ENCODE measurements at regions not wholly inside any gene's neighbourhood (a gene's known extent, or its start where the extent isn't known, plus 50 kb on each side); places are given as distances from the start of the nearest gene placed in this dataset.

DNA sequence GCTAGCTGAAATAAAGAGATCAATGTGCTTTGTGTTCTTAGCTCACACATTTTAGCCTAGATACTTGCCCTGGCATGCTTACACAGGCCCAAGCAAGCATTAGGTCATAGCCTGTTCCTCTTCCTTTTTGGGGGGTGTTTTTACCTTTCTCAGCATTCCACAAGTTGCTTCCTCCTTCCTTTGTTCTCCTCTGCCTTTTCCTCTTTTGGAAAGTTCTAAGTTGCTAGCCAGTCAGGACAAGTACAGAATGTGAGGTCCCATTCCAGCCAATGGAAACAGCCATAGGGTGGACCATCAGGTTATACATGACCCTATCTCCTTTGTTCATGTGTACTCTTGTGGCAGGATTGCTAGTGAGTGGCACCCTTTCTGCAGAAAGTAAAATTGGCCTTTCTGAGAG, 154.9 kb downstream of the RASSF9 start:
- H3K4me3 ChIP-seq (ENCODE audit: low read depth, low read length, poor library complexity, severe bottlenecking), result no peak overlapping the region
- ChIA-PET CTCF (no interaction called here), POLR2A (ENCODE audit: low non-redundant PET) (no interaction called here)
- no peaks in the 10 kb centered on the region for H3K36me3 ChIP-seq (ENCODE audit: insufficient read depth, low read length, poor library complexity, severe bottlenecking)
- DNase-seq (ENCODE audit: low spot score), result no peak
- H3K9me3 ChIP-seq (ENCODE audit: low read depth, low read length, poor library complexity, severe bottlenecking), result no peaks in the 10 kb centered on the region
- no peak overlapping the region for H3K27ac ChIP-seq (ENCODE audit: low read depth, low read length, poor library complexity, severe bottlenecking)
- no peaks in the 10 kb centered on the region for H3K27me3 ChIP-seq (replicated peaks; ENCODE audit: insufficient read depth, low read depth, low read length, poor library complexity)
- intact Hi-C loops (cut with micrococcal nuclease; ENCODE audit: unreplicated experiment), result no loop called here
- no peaks in the 10 kb centered on the region for H3K4me1 ChIP-seq (ENCODE audit: insufficient read depth, low read length, poor library complexity, severe bottlenecking)
- no peak for TF ChIP-seq EZH2 (IDR thresholded peaks at IDR 0.05; ENCODE audit: borderline replicate concordance, low read depth, low read length, poor library complexity, severe bottlenecking)
- TF ChIP-seq, protein P1, sequence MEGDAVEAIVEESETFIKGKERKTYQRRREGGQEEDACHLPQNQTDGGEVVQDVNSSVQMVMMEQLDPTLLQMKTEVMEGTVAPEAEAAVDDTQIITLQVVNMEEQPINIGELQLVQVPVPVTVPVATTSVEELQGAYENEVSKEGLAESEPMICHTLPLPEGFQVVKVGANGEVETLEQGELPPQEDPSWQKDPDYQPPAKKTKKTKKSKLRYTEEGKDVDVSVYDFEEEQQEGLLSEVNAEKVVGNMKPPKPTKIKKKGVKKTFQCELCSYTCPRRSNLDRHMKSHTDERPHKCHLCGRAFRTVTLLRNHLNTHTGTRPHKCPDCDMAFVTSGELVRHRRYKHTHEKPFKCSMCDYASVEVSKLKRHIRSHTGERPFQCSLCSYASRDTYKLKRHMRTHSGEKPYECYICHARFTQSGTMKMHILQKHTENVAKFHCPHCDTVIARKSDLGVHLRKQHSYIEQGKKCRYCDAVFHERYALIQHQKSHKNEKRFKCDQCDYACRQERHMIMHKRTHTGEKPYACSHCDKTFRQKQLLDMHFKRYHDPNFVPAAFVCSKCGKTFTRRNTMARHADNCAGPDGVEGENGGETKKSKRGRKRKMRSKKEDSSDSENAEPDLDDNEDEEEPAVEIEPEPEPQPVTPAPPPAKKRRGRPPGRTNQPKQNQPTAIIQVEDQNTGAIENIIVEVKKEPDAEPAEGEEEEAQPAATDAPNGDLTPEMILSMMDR (conservative IDR thresholded peaks at IDR 0.05; ENCODE audit: low read depth, low read length), result no peak
- BruUV-seq (replicated peaks), result no TSS peak

DNA sequence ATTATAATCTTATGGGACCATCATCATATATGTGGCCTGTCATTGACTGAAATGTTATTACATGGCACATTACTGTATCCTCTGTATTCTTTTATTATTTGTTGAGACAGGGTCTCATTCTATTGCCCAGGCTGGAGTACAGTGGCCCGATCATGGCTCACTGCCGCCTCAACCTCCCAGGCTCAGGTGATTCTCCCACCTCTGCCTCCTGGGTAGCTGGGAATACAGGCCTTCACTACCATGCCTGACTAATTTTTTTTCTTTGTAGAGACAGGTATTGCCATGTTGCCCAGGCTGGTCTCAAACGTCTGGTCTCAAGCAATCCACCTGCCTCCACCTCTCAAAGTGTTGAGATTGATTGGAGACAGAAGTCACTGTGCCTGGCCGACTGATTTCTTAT, 153.2 kb downstream of the RASSF9 start:
- POLR2A ChIA-PET (ENCODE audit: low non-redundant PET), result no interaction called here
- BruUV-seq (replicated peaks), result no TSS peak
- Histone ChIP-seq H3K4me1 (ENCODE audit: insufficient read depth, low read length, poor library complexity, severe bottlenecking) (no peaks in the 10 kb centered on the region), H3K9me3 (ENCODE audit: low read depth, low read length, poor library complexity, severe bottlenecking) (no peaks in the 10 kb centered on the region), H3K27me3 (replicated peaks; ENCODE audit: insufficient read depth, low read depth, low read length, poor library complexity) (no peaks in the 10 kb centered on the region), H3K4me3 (ENCODE audit: low read depth, low read length, poor library complexity, severe bottlenecking) (no peak overlapping the region), H3K27ac (ENCODE audit: low read depth, low read length, poor library complexity, severe bottlenecking) (no peak overlapping the region), H3K36me3 (ENCODE audit: insufficient read depth, low read length, poor library complexity, severe bottlenecking) (no peaks in the 10 kb centered on the region)
- intact Hi-C loops (cut with micrococcal nuclease; ENCODE audit: unreplicated experiment), result no loop called here
- no peak for DNase-seq (ENCODE audit: low spot score)
- TF ChIP-seq, protein P1 (conservative IDR thresholded peaks at IDR 0.05; ENCODE audit: low read depth, low read length), result no peak
- TF ChIP-seq EZH2 (IDR thresholded peaks at IDR 0.05; ENCODE audit: borderline replicate concordance, low read depth, low read length, poor library complexity, severe bottlenecking), result no peak
- CTCF ChIA-PET, result no interaction called here

DNA sequence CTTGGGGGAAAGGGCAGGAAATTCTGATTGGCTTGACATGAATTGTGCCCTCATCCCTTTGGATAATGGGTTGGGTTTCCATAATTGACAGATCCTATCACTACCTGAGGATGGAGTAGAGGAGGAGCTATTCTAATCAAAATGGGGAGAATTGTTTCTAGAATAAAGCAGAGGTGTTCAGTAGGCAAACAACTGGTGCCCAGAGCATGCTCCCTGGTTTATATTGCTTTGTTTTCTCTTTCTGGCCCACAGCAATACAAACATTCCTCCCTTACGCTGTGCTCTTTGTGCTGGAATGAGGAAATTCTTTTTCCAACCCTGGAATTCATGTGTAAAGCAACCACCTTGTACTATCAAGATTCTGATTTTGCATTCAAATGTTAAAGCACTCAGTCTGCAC, 147.4 kb downstream of the RASSF9 start:
- Histone ChIP-seq H3K9me3 (ENCODE audit: low read depth, low read length, poor library complexity, severe bottlenecking) (no peaks in the 10 kb centered on the region), H3K36me3 (ENCODE audit: insufficient read depth, low read length, poor library complexity, severe bottlenecking) (no peaks in the 10 kb centered on the region), H3K27me3 (replicated peaks; ENCODE audit: insufficient read depth, low read depth, low read length, poor library complexity) (no peaks in the 10 kb centered on the region), H3K27ac (ENCODE audit: low read depth, low read length, poor library complexity, severe bottlenecking) (no peak overlapping the region), H3K4me3 (ENCODE audit: low read depth, low read length, poor library complexity, severe bottlenecking) (no peak overlapping the region), H3K4me1 (ENCODE audit: insufficient read depth, low read length, poor library complexity, severe bottlenecking) (no peaks in the 10 kb centered on the region)
- TF ChIP-seq, protein P1 (conservative IDR thresholded peaks at IDR 0.05; ENCODE audit: low read depth, low read length), result no peak
- TF ChIP-seq EZH2 (IDR thresholded peaks at IDR 0.05; ENCODE audit: borderline replicate concordance, low read depth, low read length, poor library complexity, severe bottlenecking), result no peak
- POLR2A ChIA-PET (ENCODE audit: low non-redundant PET), result interaction anchor here (0.5 kb wide), 1 partner anchor 13 kb away, joined by 5 read pairs; no protein-coding TSS in a partner anchor
- no TSS peak for BruUV-seq (replicated peaks)
- CTCF ChIA-PET, result no interaction called here
- intact Hi-C loops (cut with micrococcal nuclease; ENCODE audit: unreplicated experiment), result no loop called here
- no peak for DNase-seq (ENCODE audit: low spot score)

Data from A673 (cell line).